MM.1S (cell line): ENCODE measurements at regions not wholly inside any gene's neighbourhood (a gene's known extent, or its start where the extent isn't known, plus 50 kb on each side); places are given as distances from the start of the nearest gene placed in this dataset.

Source experiments
- DNase-seq: peaks from one replicate; pipeline ENCODE4 v3.0.0-alpha.2; 2015
- H2AFZ ChIP-seq: fragments of 300-600 bp; sonication (generic); 2 replicates; pipeline ENCODE4 v1.6.0; 2016; ENCODE audit warnings: antibody characterized with exemption, low read length
- H3F3A ChIP-seq: fragments of 300-600 bp; sonication (generic); 2 replicates; pipeline ENCODE4 v1.6.1; 2016; ENCODE audit warnings: mild to moderate bottlenecking, antibody characterized with exemption, low read length, moderate library complexity, mixed read lengths; ENCODE audit not compliant: insufficient read depth
- H3K27ac ChIP-seq: fragments of 300-600 bp; sonication (generic); 2 replicates; pipeline ENCODE4 v1.5.1; 2016; ENCODE audit warnings: mild to moderate bottlenecking, low read length
- H3K27me3 ChIP-seq: fragments of 300-600 bp; sonication (generic); replicated peaks from 2 replicates; pipeline ENCODE4 v1.6.0; 2016; ENCODE audit warnings: low read length; ENCODE audit not compliant: insufficient read depth
- H3K36me3 ChIP-seq: fragments of 300-600 bp; sonication (generic); replicated peaks from 2 replicates; pipeline ENCODE4 v1.6.1; 2016; ENCODE audit warnings: mild to moderate bottlenecking, low read length, mixed read lengths; ENCODE audit not compliant: insufficient read depth
- H3K4me1 ChIP-seq: fragments of 300-600 bp; sonication (generic); 2 replicates; pipeline ENCODE4 v1.6.1; 2016; ENCODE audit warnings: low read length, mixed read lengths
- H3K4me2 ChIP-seq: fragments of 300-600 bp; sonication (generic); 2 replicates; pipeline ENCODE4 v1.6.0; 2016; ENCODE audit warnings: low read depth, low read length
- H3K4me3 ChIP-seq: fragments of 300-600 bp; sonication (generic); 2 replicates; pipeline ENCODE4 v1.5.1; 2016; ENCODE audit warnings: low read length, mixed read lengths
- H3K79me2 ChIP-seq: fragments of 300-600 bp; sonication (generic); 2 replicates; pipeline ENCODE4 v1.6.1; 2016; ENCODE audit warnings: mixed run types, low read length, mixed read lengths
- H3K9ac ChIP-seq: fragments of 300-600 bp; sonication (generic); 2 replicates; pipeline ENCODE4 v1.6.1; 2016; ENCODE audit warnings: low read length, mixed read lengths
- H3K9me2 ChIP-seq: fragments of 300-600 bp; sonication (generic); replicated peaks from 2 replicates; pipeline ENCODE4 v1.6.1; 2016; ENCODE audit warnings: mild to moderate bottlenecking, low read length, mixed read lengths; ENCODE audit not compliant: insufficient read depth
- H3K9me3 ChIP-seq: fragments of 300-600 bp; sonication (generic); replicated peaks from 2 replicates; pipeline ENCODE4 v1.6.1; 2016; ENCODE audit warnings: mild to moderate bottlenecking, low read length, mixed read lengths; ENCODE audit not compliant: insufficient read depth
- H4K20me1 ChIP-seq: fragments of 300-600 bp; sonication (generic); 2 replicates; pipeline ENCODE4 v1.6.1; 2016; ENCODE audit warnings: mild to moderate bottlenecking, low read length, moderate library complexity, mixed read lengths; ENCODE audit not compliant: insufficient read depth
- EZH2 ChIP-seq: fragments of 300-600 bp; sonication (generic); optimal IDR thresholded peaks from 2 replicates; pipeline ENCODE3; 2017; ENCODE audit warnings: low read depth, mild to moderate bottlenecking, antibody characterized with exemption, low read length, mixed read lengths
- EZH2phosphoT487 ChIP-seq: fragments of 300-600 bp; sonication (generic); IDR thresholded peaks from 2 replicates; pipeline ENCODE4 v1.6.1; 2018; ENCODE audit warnings: antibody characterized with exemption, low read length
- TF ChIP-seq, protein P1 (sequence below): fragments of 300-600 bp; sonication (generic); IDR thresholded peaks from 2 replicates; pipeline ENCODE4 v1.5.1; 2016; ENCODE audit warnings: antibody characterized with exemption, low read length, mixed read lengths

DNA sequence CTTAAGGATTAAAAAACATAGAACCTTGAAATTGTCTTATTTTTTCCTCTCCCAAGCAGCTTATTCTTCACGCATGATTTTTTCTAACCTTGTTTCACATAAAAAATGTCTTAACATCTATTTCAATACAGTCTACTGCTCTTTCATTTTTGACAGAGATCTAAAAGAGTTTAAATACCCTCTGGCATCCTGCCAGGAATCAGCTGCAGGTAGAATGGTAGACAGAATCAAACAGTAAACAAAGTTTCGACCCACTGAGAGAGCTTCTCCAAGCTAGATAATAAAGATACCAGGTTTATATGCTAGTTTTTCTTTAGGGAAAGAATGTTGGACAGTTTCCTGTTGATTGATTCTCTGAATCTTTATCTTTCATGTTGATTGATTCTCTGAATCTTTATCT lies 555.8 kb upstream of the CDH9 start:
- no peaks in the 10 kb centered on the region for H3K36me3 ChIP-seq
- H3F3A ChIP-seq = no peaks in the 10 kb centered on the region
- no peak overlapping the region for H3K4me3 ChIP-seq
- H3K9ac ChIP-seq = no peak overlapping the region
- no peak overlapping the region for H2AFZ ChIP-seq
- TF ChIP-seq EZH2 (no peak), EZH2phosphoT487 (no peak)
- TF ChIP-seq, protein P1, sequence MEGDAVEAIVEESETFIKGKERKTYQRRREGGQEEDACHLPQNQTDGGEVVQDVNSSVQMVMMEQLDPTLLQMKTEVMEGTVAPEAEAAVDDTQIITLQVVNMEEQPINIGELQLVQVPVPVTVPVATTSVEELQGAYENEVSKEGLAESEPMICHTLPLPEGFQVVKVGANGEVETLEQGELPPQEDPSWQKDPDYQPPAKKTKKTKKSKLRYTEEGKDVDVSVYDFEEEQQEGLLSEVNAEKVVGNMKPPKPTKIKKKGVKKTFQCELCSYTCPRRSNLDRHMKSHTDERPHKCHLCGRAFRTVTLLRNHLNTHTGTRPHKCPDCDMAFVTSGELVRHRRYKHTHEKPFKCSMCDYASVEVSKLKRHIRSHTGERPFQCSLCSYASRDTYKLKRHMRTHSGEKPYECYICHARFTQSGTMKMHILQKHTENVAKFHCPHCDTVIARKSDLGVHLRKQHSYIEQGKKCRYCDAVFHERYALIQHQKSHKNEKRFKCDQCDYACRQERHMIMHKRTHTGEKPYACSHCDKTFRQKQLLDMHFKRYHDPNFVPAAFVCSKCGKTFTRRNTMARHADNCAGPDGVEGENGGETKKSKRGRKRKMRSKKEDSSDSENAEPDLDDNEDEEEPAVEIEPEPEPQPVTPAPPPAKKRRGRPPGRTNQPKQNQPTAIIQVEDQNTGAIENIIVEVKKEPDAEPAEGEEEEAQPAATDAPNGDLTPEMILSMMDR = no peak
- no peaks in the 10 kb centered on the region for H3K4me1 ChIP-seq
- H3K79me2 ChIP-seq = no peaks in the 10 kb centered on the region
- DNase-seq = peak; percentile 45
- no peaks in the 10 kb centered on the region for H3K9me2 ChIP-seq
- no peak overlapping the region for H3K27ac ChIP-seq
- no peak overlapping the region for H3K4me2 ChIP-seq
- H3K27me3 ChIP-seq = no peaks in the 10 kb centered on the region
- no peaks in the 10 kb centered on the region for H4K20me1 ChIP-seq
- H3K9me3 ChIP-seq = no peaks in the 10 kb centered on the region

DNA sequence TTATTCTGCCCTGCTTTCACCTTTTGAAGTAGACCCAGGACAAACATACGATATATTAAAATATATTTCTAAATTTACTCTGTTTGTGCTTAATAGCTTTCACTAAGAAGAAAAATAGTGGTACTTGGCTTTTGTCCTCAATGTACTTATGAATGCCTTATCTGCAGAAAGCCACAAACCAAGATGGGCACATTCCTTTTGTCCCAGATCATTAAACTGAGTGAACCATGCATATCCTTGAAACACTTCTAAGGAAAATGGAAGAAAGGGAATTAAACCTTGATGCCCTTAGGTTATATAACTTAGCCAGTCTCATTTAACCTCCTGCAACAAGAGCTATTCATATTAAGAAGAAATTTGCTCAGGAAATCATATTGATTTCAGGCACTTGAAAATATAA lies 553.8 kb upstream of the CDH9 start:
- H3K9ac ChIP-seq = no peak overlapping the region
- H3K36me3 ChIP-seq = no peaks in the 10 kb centered on the region
- H3K9me2 ChIP-seq = no peaks in the 10 kb centered on the region
- H3K27ac ChIP-seq = no peak overlapping the region
- H2AFZ ChIP-seq = no peak overlapping the region
- H3K27me3 ChIP-seq = no peaks in the 10 kb centered on the region
- H3K9me3 ChIP-seq = no peaks in the 10 kb centered on the region
- H3K4me2 ChIP-seq = no peak overlapping the region
- no peaks in the 10 kb centered on the region for H4K20me1 ChIP-seq
- TF ChIP-seq, protein P1 = no peak
- no peaks in the 10 kb centered on the region for H3K79me2 ChIP-seq
- H3K4me3 ChIP-seq = no peak overlapping the region
- no peak for DNase-seq
- no peaks in the 10 kb centered on the region for H3F3A ChIP-seq
- no peaks in the 10 kb centered on the region for H3K4me1 ChIP-seq

DNA sequence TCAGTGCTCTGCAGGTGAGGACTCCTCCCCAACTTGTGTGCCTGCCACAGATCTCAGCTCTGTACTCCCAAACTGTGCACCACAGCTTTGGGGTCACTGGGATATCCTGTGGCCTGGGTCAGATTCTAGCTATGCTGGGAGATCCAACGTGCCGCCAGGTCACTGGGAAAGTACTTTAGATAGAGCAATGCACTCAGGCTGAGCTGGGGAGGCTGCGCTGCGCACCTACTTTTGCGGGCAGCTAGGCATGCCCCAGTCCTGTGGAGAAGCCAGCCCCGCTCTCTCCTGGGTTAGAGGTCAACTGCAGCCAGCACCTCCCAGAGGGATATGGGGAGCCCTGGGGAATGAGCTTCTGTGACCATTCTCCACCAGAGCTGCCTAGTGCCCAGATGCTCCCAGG lies 552.1 kb upstream of the CDH9 start:
- no peaks in the 10 kb centered on the region for H3K4me1 ChIP-seq

More for the DNA sequence above, 552.1 kb upstream of the CDH9 start:
- H2AFZ ChIP-seq = no peak overlapping the region
- no peak overlapping the region for H3K27ac ChIP-seq
- no peak overlapping the region for H3K4me2 ChIP-seq
- H3K9me3 ChIP-seq = no peaks in the 10 kb centered on the region
- TF ChIP-seq EZH2phosphoT487 (no peak), EZH2 (no peak)
- TF ChIP-seq, protein P1 = no peak
- H4K20me1 ChIP-seq = no peaks in the 10 kb centered on the region
- H3K9ac ChIP-seq = no peak overlapping the region
- no peak for DNase-seq
- H3K4me3 ChIP-seq = no peak overlapping the region
- no peaks in the 10 kb centered on the region for H3K9me2 ChIP-seq
- no peaks in the 10 kb centered on the region for H3K36me3 ChIP-seq
- H3K79me2 ChIP-seq = no peaks in the 10 kb centered on the region
- H3K27me3 ChIP-seq = no peaks in the 10 kb centered on the region
- no peaks in the 10 kb centered on the region for H3F3A ChIP-seq
